ENCODE measurements at regions not wholly inside any gene's neighbourhood (a gene's known extent, or its start where the extent isn't known, plus 50 kb on each side); places are given as distances from the start of the nearest gene placed in this dataset.
"Not testable (repeated sequence)": the region's sequence is repeated elsewhere in the genome, so short reads cannot be mapped to it uniquely, and the experiment has no call there.

- no peak for DNase-seq (ENCODE audit: extremely low spot score)
- CTCF ChIA-PET, result interaction anchor here (0.9 to 1.8 kb wide), 5 partner anchors 10 to 18 kb away, joined by 3 to 6 read pairs (median 3); no protein-coding TSS in a partner anchor
- no peak for TF ChIP-seq CTCF (IDR thresholded peaks at IDR 0.05; ENCODE audit: control extremely low read depth, extremely low read depth, low read depth, missing control alignments)
- POLR2A ChIA-PET, result no interaction called here
These were observed 77.1 kb upstream of the CDC42EP3 start for GRCh38 chr2:37748541-37748940.

GRCh38 chr2:37750286-37750685 is 78.8 kb upstream of the CDC42EP3 start:
- POLR2A ChIA-PET; DNase-seq (ENCODE audit: extremely low spot score): not testable (repeated sequence)
- CTCF ChIA-PET, result interaction anchor here (1.1 kb wide), 1 partner anchor 10 kb away, joined by 4 read pairs; no protein-coding TSS in a partner anchor

GRCh38 chr2:37752766-37753165 is 81.3 kb upstream of the CDC42EP3 start:
- DNase-seq (ENCODE audit: extremely low spot score), result no peak
- ChIA-PET CTCF (no interaction called here), POLR2A (no interaction called here)
- no peak for TF ChIP-seq CTCF (IDR thresholded peaks at IDR 0.05; ENCODE audit: control extremely low read depth, extremely low read depth, low read depth, missing control alignments)

GRCh38 chr2:37753758-37754157 is 82.3 kb upstream of the CDC42EP3 start:
- TF ChIP-seq CTCF (IDR thresholded peaks at IDR 0.05; ENCODE audit: control extremely low read depth, extremely low read depth, low read depth, missing control alignments), result no peak
- ChIA-PET CTCF (interaction anchor here (0.7 to 0.9 kb wide), 2 partner anchors 11 kb away, joined by 3 read pairs; no protein-coding TSS in a partner anchor), POLR2A (no interaction called here)
- no peak for DNase-seq (ENCODE audit: extremely low spot score)

- DNase-seq (ENCODE audit: extremely low spot score); POLR2A ChIA-PET: not testable (repeated sequence)
- CTCF ChIA-PET, result interaction anchor here (1.4 kb wide), 1 partner anchor 10 kb away, joined by 3 read pairs; no protein-coding TSS in a partner anchor
These were observed 84.6 kb upstream of the CDC42EP3 start for GRCh38 chr2:37755961-37756559.

- CTCF ChIA-PET, result interaction anchor here (1.0 to 1.8 kb wide), 8 partner anchors 9 to 120 kb away, joined by 3 to 5 read pairs (median 3); no protein-coding TSS in a partner anchor
- DNase-seq (ENCODE audit: extremely low spot score); POLR2A ChIA-PET: not testable (repeated sequence)
These were observed 86.0 kb upstream of the CDC42EP3 start for GRCh38 chr2:37757456-37757855.

- CTCF ChIA-PET, result interaction anchor here (1.0 to 1.8 kb wide), 9 partner anchors 8 to 120 kb away, joined by 3 to 5 read pairs (median 3); no protein-coding TSS in a partner anchor
- POLR2A ChIA-PET; DNase-seq (ENCODE audit: extremely low spot score): not testable (repeated sequence)
These were observed 86.7 kb upstream of the CDC42EP3 start for GRCh38 chr2:37758141-37758601.

- CTCF ChIA-PET, result interaction anchor here (1.8 kb wide), 1 partner anchor 12 kb away, joined by 6 read pairs; no protein-coding TSS in a partner anchor
- DNase-seq (ENCODE audit: extremely low spot score); POLR2A ChIA-PET: not testable (repeated sequence)
These were observed 88.5 kb upstream of the CDC42EP3 start for GRCh38 chr2:37759989-37760388.

GRCh38 chr2:37760471-37760870 is 89.0 kb upstream of the CDC42EP3 start:
- TF ChIP-seq CTCF (IDR thresholded peaks at IDR 0.05; ENCODE audit: control extremely low read depth, extremely low read depth, low read depth, missing control alignments), result no peak
- no peak for DNase-seq (ENCODE audit: extremely low spot score)
- ChIA-PET POLR2A (no interaction called here), CTCF (interaction anchor here (1.8 kb wide), 1 partner anchor 13 kb away, joined by 6 read pairs; no protein-coding TSS in a partner anchor)

GRCh38 chr2:37762281-37762680 is 90.8 kb upstream of the CDC42EP3 start:
- POLR2A ChIA-PET, result not testable (repeated sequence)
- CTCF ChIA-PET, result interaction anchor here (0.8 kb wide), 1 partner anchor 13 kb away, joined by 3 read pairs; no protein-coding TSS in a partner anchor

More at GRCh38 chr2:37762281-37762680, 90.8 kb upstream of the CDC42EP3 start:
- not testable (repeated sequence) for DNase-seq (ENCODE audit: extremely low spot score)
